ENCODE measurements at regions not wholly inside any gene's neighbourhood (a gene's known extent, or its start where the extent isn't known, plus 50 kb on each side); places are given as distances from the start of the nearest gene placed in this dataset.
"Not testable (repeated sequence)": the region's sequence is repeated elsewhere in the genome, so short reads cannot be mapped to it uniquely, and the experiment has no call there.

DNA sequence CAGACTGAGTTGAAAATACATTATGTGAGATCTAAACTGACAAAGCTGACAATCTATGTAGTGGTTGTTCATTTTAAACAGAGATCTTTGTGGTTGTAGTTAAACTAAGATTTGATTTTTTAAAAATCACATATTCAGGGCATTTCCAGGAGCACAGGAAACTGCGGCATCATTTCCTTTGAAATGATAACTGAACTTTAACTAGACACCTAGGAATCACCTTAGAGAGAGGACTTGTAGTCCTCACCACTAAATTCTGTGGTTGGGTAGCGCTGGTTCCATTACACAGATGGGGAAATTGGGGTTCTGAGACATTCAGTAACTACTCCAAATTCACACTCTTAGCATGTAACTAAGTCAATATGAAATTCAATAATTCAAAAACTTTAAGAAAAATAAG is 96.0 kb upstream of the TRIB2 start:
- H3K4me3 Mint-ChIP-seq = no peak overlapping the region
- H3K27ac Mint-ChIP-seq = no peak overlapping the region
- H3K36me3 Mint-ChIP-seq = no peaks in the 10 kb centered on the region
- H3K9me3 Mint-ChIP-seq = no peaks in the 10 kb centered on the region
- no peaks in the 10 kb centered on the region for H3K27me3 Mint-ChIP-seq
- H3K4me1 Mint-ChIP-seq = peaks cover 35% of the 10 kb centered on the region
- ATAC-seq = no peak

DNA sequence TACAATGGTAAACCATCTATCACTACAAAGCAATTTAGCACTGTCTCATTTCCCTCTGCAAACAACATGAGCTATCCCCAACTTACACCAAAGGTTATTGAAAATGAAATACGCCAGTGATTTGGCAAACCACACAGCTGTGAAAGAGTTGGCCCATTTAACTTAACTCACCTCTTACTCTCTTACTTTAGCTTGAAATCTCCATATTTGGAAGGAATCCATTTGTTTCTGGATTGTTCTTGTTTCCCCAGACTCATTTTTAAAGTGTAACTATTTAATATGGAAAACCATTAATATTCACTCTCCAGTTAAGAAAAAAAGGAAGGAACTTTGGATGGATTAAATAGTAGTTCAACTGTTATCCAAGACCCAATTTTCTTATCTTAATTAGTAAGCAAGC is 93.7 kb upstream of the TRIB2 start:
- Mint-ChIP-seq H3K9me3 (no peaks in the 10 kb centered on the region), H3K27me3 (peaks cover 13% of the 10 kb centered on the region), H3K4me3 (no peak overlapping the region), H3K36me3 (no peaks in the 10 kb centered on the region), H3K27ac (no peak overlapping the region), H3K4me1 (peaks cover 15% of the 10 kb centered on the region)
- ATAC-seq = no peak

DNA sequence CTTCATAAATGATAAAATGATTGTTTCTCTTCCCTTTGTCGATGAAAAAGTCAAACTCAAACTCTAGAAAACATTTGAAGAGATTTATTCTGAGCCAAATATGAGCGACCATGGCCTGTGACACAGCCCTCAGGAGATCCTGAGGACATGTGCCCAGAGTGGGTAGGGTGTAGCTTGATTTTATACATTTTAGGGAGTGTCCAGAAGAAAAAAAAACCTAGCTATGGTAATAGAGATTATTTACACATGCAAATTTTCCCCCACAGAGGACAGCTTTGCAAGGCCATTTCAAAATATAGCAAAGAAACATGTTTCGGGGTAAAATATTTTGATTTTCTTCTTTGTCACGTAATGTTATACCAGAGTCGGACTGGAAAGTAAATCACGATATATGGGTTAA is 92.4 kb upstream of the TRIB2 start:
- Mint-ChIP-seq H3K4me3 (no peak overlapping the region), H3K27ac (no peak overlapping the region)
- no peak for ATAC-seq

DNA sequence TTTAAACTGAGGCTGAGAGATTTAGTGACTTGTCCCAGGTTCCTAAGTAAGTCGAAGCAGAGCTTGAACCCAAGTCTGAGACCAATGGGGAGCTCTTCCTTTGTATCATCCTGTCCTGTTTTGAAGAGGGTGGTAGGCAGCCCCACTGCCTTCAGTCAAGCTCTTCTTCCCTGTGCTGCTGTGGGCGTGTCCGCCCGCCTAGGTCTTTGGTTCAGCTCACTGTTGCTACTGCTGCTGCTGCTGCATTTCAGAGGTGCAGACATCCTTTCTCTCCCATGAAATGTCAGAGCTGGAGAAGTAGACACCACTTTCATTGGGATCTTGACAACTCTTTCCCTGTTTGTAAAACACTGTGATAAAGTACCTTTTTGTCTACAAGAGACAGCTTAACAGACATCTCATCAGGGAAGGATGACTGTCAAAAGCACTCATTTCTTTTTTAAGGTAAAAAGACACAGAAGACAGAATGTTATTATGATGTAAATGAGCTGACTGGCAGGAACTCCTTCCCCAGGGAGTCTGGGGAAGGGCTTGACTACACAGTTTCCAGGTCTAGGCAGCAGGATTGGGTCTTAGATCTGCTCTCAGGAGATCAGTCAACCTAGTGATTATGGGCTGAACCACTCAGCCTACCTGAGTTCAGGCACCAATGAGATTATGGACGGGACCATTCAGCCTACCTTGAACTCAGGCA is 91.7 kb upstream of the TRIB2 start:
- no peaks in the 10 kb centered on the region for H3K36me3 Mint-ChIP-seq
- H3K4me1 Mint-ChIP-seq = peaks cover 7% of the 10 kb centered on the region
- no peak overlapping the region for H3K27ac Mint-ChIP-seq
- H3K9me3 Mint-ChIP-seq = no peaks in the 10 kb centered on the region
- no peak for ATAC-seq
- peaks cover 32% of the 10 kb centered on the region for H3K27me3 Mint-ChIP-seq
- no peak overlapping the region for H3K4me3 Mint-ChIP-seq

More for the DNA sequence above, 92.4 kb upstream of the TRIB2 start:
- Mint-ChIP-seq H3K27me3 (peaks cover 26% of the 10 kb centered on the region), H3K4me1 (peaks cover 14% of the 10 kb centered on the region), H3K36me3 (no peaks in the 10 kb centered on the region), H3K9me3 (no peaks in the 10 kb centered on the region)

DNA sequence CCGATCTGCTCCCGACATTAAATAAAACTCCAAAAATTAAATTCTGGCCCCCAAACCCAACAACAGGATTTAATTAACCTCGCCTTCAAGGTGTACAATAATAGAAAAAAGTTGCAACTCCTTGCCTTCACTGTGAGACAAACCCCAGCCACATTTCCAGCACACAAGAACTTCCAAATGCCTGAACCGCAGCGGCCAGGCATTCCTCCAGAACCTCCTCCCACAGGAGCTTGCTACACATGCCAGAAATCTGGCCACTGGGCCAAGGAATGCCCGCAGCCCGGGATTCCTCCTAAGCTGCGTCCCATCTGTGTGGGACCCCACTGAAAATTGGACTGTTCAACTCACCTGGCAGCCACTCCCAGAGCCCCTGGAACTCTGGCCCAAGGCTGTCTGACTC is 88.2 kb upstream of the TRIB2 start:
- peaks cover 32% of the 10 kb centered on the region for H3K27me3 Mint-ChIP-seq
- H3K36me3 Mint-ChIP-seq, H3K27ac Mint-ChIP-seq, H3K9me3 Mint-ChIP-seq, H3K4me1 Mint-ChIP-seq, ATAC-seq, H3K4me3 Mint-ChIP-seq: not testable (repeated sequence)

DNA sequence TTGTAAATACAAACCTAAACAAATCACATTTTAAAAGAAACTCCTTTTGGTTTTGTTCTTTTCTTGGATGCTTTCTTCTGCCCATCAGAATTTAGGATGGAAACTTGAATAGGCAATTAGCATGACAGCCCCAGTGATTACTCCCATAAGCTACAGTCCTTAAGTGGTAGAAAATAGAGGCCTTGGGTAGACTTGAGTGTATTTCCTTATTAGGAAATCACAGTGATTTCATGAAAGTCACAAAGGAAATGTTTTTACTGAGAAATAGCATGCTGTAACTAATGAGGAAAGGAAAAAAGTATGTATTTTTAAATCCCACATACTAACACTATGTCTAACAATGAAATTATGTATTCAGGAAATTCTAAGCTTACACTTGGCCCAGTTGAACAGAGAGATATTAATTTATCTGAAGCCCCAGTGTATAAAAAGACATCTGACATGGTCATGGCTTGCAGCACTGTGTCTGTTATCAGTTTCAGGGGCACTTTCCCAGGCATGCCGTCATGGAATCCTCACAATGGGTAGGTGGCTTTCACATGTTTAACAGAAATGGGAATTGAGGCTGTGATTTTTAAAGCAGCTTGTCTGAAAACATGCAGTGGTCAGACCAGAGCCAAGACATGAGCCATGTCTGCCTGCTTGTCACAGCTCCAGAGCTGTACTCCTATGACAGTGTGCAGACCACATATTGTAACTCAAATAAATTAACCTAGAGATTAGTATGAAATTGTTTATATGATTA is 79.7 kb upstream of the TRIB2 start:
- H3K36me3 Mint-ChIP-seq = no peaks in the 10 kb centered on the region
- no peaks in the 10 kb centered on the region for H3K9me3 Mint-ChIP-seq
- no peak overlapping the region for H3K4me3 Mint-ChIP-seq
- ATAC-seq = no peak
- H3K4me1 Mint-ChIP-seq = no peaks in the 10 kb centered on the region
- H3K27me3 Mint-ChIP-seq = peaks cover 10% of the 10 kb centered on the region
- H3K27ac Mint-ChIP-seq = no peak overlapping the region

DNA sequence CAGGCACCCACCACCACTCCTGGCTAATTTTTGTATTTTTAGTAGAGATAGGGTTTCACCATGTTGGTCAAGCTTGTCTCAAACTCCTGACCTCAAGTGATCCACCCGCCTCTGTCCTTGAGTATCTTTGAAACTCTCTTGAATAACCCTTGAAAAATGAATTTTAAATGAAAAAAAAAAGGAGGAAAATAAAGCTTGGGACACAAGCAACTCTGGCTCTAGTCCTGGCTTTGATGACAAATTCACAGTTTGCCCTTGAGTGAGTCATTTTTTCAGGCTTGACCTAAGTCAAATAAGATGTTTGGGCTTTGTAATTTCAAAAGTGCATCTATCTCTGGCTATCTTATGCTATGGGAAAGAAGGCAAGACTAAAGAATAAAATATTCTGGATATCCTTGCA is 79.0 kb upstream of the TRIB2 start:
- H3K9me3 Mint-ChIP-seq = no peaks in the 10 kb centered on the region
- H3K4me3 Mint-ChIP-seq = no peak overlapping the region
- H3K27ac Mint-ChIP-seq = no peak overlapping the region
- no peaks in the 10 kb centered on the region for H3K36me3 Mint-ChIP-seq
- no peak for ATAC-seq
- H3K27me3 Mint-ChIP-seq = peaks cover 10% of the 10 kb centered on the region
- H3K4me1 Mint-ChIP-seq = no peaks in the 10 kb centered on the region

DNA sequence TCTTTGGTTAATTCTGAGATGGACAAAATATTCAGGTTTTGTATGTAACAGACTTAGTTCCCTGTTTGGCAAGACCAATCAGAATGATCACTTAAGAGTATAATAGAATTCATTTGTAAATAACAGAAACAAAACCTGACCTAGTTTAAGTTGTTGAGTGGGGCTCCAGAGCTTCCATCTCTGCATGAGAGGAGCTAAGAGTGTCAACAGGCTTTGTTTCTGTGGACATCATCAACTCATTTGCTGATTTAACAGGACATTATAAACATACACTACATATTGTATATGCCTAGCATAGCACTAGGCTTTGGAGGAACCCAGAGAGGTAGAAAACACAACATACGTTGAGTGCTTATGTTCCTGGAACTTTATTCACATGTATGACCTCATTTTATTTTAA is 75.3 kb upstream of the TRIB2 start:
- Mint-ChIP-seq H3K4me1 (no peaks in the 10 kb centered on the region), H3K4me3 (no peak overlapping the region), H3K9me3 (peaks cover 4% of the 10 kb centered on the region), H3K36me3 (no peaks in the 10 kb centered on the region), H3K27me3 (peaks cover 18% of the 10 kb centered on the region), H3K27ac (no peak overlapping the region)
- ATAC-seq = no peak

DNA sequence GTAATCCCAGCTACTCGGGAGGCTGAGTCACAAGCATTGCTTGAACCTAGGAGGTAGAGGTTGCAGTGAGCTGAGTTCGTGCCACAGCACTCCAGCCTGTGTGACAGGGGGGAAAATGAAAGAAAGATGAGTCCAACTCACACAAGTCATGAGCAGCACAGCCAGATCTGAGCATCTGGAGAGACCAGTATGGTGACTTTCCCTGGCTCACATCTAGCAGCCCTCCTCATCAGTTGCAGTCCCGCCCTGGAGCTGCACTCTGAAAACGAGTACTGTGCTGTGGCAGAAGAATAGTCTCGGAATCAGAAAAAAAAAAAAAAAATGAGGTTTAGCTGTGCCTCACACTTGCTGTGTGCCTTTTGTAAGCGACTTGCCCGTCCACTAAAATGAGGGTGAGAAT is 74.4 kb upstream of the TRIB2 start:
- no peak overlapping the region for H3K27ac Mint-ChIP-seq
- no peak overlapping the region for H3K4me3 Mint-ChIP-seq
- no peak for ATAC-seq
- H3K36me3 Mint-ChIP-seq = no peaks in the 10 kb centered on the region
- H3K4me1 Mint-ChIP-seq = no peaks in the 10 kb centered on the region
- H3K27me3 Mint-ChIP-seq = peaks cover 18% of the 10 kb centered on the region
- peaks cover 4% of the 10 kb centered on the region for H3K9me3 Mint-ChIP-seq

DNA sequence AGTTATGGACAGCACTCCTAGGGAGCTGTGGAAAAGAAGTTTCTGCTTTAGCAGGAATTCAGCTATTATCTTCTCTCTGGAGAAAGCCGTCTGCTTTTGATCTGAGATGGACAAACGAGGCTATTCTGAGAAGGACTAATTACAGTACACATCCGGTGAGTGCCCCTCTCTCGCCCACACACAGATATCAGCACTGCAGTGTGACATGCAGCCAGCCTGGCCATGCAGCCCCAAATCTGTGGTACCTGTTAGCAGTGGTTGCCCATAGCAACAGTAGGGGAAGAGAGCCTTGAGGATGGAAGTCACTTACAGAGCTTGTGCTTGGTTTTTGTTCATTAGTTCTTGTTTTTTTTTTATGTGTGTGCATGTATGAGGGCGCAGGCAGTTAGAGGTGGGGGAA is 73.9 kb upstream of the TRIB2 start:
- Mint-ChIP-seq H3K27ac (no peak overlapping the region), H3K4me1 (no peaks in the 10 kb centered on the region)
- no peak for ATAC-seq

DNA sequence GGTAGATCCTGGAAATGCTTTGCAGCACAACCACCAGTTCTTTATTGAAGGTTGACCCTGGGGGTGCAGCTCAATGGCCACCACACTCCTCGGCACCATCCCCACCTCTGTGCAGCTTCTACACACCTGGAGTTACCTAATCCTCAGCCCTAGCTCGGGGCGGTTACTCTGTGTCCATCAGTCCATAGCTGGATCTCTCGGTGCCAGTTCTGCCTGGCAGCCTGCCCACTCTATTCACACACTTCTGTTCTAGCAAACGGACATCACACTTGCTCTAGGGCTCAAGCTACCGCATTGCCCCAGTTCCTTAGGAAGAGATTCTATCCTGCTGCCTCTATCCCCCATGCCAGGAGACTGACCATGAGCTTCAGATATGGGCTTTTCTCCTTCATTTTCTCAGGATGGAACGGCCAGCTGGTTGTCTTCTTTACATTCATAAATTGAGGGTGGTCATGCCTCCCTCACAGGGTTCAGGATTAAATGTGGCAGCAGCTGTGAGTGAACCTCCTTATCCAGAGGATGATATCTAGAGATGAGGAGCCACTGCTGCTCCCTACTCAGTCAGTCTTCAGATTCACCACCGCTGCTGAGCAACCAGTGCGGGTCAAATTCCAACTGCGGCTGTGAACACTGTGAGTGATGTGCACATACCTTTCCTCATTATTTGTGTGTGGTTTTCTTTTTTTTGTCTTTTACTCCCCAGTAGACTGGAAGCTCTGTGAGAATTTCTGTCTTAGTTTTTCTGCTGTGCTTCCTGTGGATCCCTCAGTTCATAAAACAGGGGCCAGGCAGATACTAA is 66.9 kb upstream of the TRIB2 start:
- no peaks in the 10 kb centered on the region for H3K4me1 Mint-ChIP-seq
- no peaks in the 10 kb centered on the region for H3K9me3 Mint-ChIP-seq
- H3K4me3 Mint-ChIP-seq = no peak overlapping the region
- H3K36me3 Mint-ChIP-seq = no peaks in the 10 kb centered on the region
- peaks cover 15% of the 10 kb centered on the region for H3K27me3 Mint-ChIP-seq
- no peak overlapping the region for H3K27ac Mint-ChIP-seq
- ATAC-seq = no peak

More for the DNA sequence above, 73.9 kb upstream of the TRIB2 start:
- no peak overlapping the region for H3K4me3 Mint-ChIP-seq
- peaks cover 4% of the 10 kb centered on the region for H3K9me3 Mint-ChIP-seq
- H3K27me3 Mint-ChIP-seq = peaks cover 18% of the 10 kb centered on the region
- H3K36me3 Mint-ChIP-seq = no peaks in the 10 kb centered on the region

DNA sequence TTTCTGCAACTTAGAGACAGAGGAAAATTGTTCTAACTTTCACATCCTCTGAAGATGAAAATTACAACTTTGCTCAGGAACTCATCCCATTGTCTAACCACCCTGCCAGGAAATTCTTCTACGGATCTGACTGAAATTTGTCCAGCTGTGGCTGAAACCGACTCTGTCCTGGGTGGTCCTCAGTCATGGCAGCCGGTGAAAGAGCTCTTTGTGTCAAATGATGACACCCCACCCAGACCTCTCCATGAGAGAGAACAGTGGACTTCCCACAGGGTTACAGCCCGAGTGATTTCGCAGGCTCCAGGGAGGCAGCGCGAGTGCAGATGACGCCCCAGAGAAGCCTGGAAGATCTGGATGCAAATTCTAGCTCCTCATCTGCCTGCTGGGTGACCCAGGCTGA is 65.1 kb upstream of the TRIB2 start:
- H3K4me1 Mint-ChIP-seq = no peaks in the 10 kb centered on the region
- peaks cover 9% of the 10 kb centered on the region for H3K27me3 Mint-ChIP-seq

DNA sequence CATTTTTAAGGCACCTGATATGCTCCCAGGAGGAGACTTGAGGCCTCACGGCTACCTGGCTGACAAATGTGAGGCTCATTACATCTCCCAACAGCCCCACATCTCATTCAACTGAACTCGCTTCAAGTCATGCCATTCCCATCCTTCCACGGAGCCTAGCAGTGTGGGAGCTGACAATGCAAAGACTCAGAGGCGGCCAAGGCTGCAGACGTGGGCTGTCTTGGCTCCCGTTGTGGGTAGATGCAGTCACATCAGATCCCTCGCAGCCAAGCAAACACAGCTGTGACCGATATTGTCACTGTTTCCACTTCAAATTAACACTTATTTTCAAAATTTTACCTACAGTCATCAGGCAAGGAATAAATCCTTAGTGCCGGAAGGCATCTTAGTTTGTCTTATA is 64.0 kb upstream of the TRIB2 start:
- Mint-ChIP-seq H3K9me3 (no peaks in the 10 kb centered on the region), H3K4me1 (no peaks in the 10 kb centered on the region)

More for the DNA sequence above, 65.1 kb upstream of the TRIB2 start:
- H3K4me3 Mint-ChIP-seq = no peak overlapping the region
- no peak overlapping the region for H3K27ac Mint-ChIP-seq
- ATAC-seq = no peak
- no peaks in the 10 kb centered on the region for H3K36me3 Mint-ChIP-seq
- no peaks in the 10 kb centered on the region for H3K9me3 Mint-ChIP-seq

DNA sequence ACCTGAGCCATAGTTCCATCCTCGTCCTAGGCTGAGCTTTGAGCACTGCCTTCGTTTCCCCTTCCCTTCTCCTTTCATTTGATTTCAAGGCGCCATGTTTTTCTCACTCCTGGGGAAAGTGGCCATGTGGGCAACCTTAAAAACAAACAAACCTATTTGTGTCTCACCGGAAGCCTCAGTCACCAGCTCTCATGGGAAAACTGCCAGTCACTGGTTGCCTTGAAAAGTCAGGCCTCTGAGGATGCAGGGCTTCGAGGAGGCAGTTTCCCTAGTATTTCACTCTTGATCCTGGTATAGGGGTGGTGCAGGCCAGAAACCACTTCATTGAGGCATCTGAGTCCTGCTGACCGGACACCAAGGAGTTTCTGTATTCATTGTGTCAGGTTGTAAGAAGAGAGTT is 59.2 kb upstream of the TRIB2 start:
- Mint-ChIP-seq H3K27ac (no peak overlapping the region), H3K4me3 (no peak overlapping the region), H3K9me3 (no peaks in the 10 kb centered on the region), H3K36me3 (no peaks in the 10 kb centered on the region), H3K27me3 (no peaks in the 10 kb centered on the region), H3K4me1 (no peaks in the 10 kb centered on the region)
- ATAC-seq = no peak

More for the DNA sequence above, 64.0 kb upstream of the TRIB2 start:
- H3K27ac Mint-ChIP-seq = no peak overlapping the region
- no peak overlapping the region for H3K4me3 Mint-ChIP-seq
- H3K36me3 Mint-ChIP-seq = no peaks in the 10 kb centered on the region
- ATAC-seq = no peak
- peaks cover 9% of the 10 kb centered on the region for H3K27me3 Mint-ChIP-seq

DNA sequence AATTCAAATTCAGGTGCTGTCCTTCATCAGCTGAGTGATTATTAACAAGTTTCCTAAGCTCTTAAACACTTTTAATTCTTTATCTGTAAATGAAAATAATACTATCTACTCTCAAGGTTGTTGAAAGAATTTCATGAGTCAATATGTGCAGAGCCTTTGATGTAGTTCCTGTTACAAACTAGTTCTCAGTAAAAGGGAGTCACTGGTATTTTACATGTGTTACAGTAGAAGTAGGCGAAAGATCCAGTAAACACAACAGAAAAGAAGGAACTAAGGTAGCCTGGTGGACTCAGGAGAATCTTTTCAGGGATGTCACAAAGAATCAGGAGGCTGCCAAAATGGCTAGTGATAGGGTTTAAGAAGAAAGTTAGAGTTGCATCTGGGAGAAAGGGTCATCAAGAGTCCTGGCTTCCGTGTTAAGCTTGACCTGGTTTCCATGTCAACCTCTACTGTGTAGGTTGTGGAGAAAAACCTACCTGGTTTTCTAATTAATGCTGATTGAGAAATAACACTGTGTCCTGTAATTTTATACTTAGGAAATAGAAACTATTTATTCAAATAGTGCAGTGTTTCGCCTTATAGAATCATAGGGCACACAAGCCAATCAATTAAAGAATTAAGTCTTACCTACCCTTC is 58.3 kb upstream of the TRIB2 start:
- Mint-ChIP-seq H3K4me3 (no peak overlapping the region), H3K27me3 (no peaks in the 10 kb centered on the region), H3K9me3 (no peaks in the 10 kb centered on the region), H3K27ac (no peak overlapping the region), H3K36me3 (no peaks in the 10 kb centered on the region), H3K4me1 (no peaks in the 10 kb centered on the region)
- ATAC-seq = no peak
